Left ventricle myocardium inferior (tissue), 1 donor: ENCODE measurements at regions not wholly inside any gene's neighbourhood (a gene's known extent, or its start where the extent isn't known, plus 50 kb on each side); places are given as distances from the start of the nearest gene placed in this dataset.

ENCODE experiments used
- DNase-seq: peaks from one replicate; pipeline ENCODE4 v3.0.0-alpha.2; 2020
- H3K27ac ChIP-seq: fragments of 200-600 bp; replicated peaks from 2 replicates; pipeline ENCODE4 v1.8.0; 2021
- H3K27me3 ChIP-seq: fragments of 200-600 bp; 2 replicates; pipeline ENCODE4 v1.8.0; 2021; ENCODE audit warnings: low read depth
- H3K36me3 ChIP-seq: fragments of 200-600 bp; 2 replicates; pipeline ENCODE4 v1.8.0; 2021
- H3K4me1 ChIP-seq: fragments of 200-600 bp; 2 replicates; pipeline ENCODE4 v1.8.0; 2021
- H3K4me3 ChIP-seq: fragments of 200-600 bp; 2 replicates; pipeline ENCODE4 v1.8.0; 2021; ENCODE audit warnings: mild to moderate bottlenecking, moderate library complexity
- H3K9me3 ChIP-seq: fragments of 200-600 bp; replicated peaks from 2 replicates; pipeline ENCODE4 v1.8.0; 2021
- intact Hi-C: fragments of 100-400 bp; cut with micrococcal nuclease; formaldehyde crosslinking; loops from one replicate; pipeline ENCODE4 v1.11.0; 2022
- TF ChIP-seq, protein P1 (sequence below): fragments of 200-600 bp; IDR thresholded peaks from 2 replicates; pipeline ENCODE4 v1.8.0; 2021; ENCODE audit warnings: antibody characterized with exemption, mild to moderate bottlenecking, borderline replicate concordance
- donor health status: DM: no; HTN: yes; CAD: no; lungs with severe emphysema.

GRCh38 chr3:30524357-30525040, 81.9 kb upstream of the TGFBR2 start:
- Histone ChIP-seq H3K27ac (no peak overlapping the region), H3K36me3 (no peaks in the 10 kb centered on the region)
- intact Hi-C loops: no loop called here

DNA sequence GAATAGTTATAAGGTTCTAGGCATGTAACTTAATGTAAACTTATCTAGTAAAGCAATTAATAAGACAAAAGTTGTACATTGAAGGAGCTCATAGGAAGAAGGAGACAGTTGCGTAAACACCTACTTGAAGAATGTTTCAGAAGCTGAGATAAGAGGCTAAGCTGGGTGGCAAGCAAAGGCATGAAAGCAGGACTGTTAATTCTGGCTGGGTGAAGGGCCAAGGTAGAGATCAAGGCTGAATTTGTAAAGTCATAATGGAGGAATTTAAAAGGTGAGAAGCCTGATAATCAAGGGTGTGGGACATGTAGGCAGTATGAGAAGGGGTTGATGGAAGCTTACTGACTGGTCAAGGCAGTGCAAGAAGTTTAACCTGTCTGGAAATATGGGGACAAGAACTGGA, 80.4 kb upstream of the TGFBR2 start:
- Histone ChIP-seq H3K36me3 (no peaks in the 10 kb centered on the region), H3K4me3 (no peak overlapping the region), H3K9me3 (no peaks in the 10 kb centered on the region), H3K27ac (no peak overlapping the region), H3K4me1 (peaks cover 44% of the 10 kb centered on the region), H3K27me3 (no peaks in the 10 kb centered on the region)
- intact Hi-C loops: no loop called here
- DNase-seq: no peak
- TF ChIP-seq, protein P1, sequence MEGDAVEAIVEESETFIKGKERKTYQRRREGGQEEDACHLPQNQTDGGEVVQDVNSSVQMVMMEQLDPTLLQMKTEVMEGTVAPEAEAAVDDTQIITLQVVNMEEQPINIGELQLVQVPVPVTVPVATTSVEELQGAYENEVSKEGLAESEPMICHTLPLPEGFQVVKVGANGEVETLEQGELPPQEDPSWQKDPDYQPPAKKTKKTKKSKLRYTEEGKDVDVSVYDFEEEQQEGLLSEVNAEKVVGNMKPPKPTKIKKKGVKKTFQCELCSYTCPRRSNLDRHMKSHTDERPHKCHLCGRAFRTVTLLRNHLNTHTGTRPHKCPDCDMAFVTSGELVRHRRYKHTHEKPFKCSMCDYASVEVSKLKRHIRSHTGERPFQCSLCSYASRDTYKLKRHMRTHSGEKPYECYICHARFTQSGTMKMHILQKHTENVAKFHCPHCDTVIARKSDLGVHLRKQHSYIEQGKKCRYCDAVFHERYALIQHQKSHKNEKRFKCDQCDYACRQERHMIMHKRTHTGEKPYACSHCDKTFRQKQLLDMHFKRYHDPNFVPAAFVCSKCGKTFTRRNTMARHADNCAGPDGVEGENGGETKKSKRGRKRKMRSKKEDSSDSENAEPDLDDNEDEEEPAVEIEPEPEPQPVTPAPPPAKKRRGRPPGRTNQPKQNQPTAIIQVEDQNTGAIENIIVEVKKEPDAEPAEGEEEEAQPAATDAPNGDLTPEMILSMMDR: no peak

More at GRCh38 chr3:30524357-30525040, 81.9 kb upstream of the TGFBR2 start:
- peaks cover 59% of the 10 kb centered on the region for H3K4me1 ChIP-seq
- DNase-seq: no peak
- no peaks in the 10 kb centered on the region for H3K9me3 ChIP-seq
- H3K4me3 ChIP-seq: no peak overlapping the region
- TF ChIP-seq, protein P1: no peak
- H3K27me3 ChIP-seq: no peaks in the 10 kb centered on the region

GRCh38 chr3:30527186-30527585, 79.2 kb upstream of the TGFBR2 start:
- peaks cover 33% of the 10 kb centered on the region for H3K4me1 ChIP-seq
- H3K36me3 ChIP-seq: no peaks in the 10 kb centered on the region
- intact Hi-C loops: no loop called here
- TF ChIP-seq, protein P1: no peak
- DNase-seq: no peak
- no peaks in the 10 kb centered on the region for H3K9me3 ChIP-seq
- no peaks in the 10 kb centered on the region for H3K27me3 ChIP-seq
- no peak overlapping the region for H3K4me3 ChIP-seq
- peak overlapping the region; percentile 62 for H3K27ac ChIP-seq

DNA sequence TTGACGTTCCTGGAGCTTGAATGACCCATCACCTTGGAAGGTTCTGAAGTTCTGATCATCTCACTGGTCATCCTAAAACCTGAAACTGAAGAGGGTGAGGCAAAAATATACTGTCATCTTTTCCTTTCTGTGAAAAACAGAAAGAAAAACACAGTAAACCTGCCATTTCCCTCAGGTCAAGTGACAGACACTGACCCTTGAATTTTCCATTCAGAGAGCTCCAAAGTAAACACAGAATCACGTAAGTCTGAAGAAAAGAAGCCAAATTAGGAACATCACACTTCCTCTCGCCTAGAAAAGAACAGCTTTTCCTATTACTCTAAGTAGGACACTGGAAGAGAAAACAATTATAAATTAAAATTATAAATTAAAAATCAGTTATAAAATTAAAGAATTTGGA, 78.7 kb upstream of the TGFBR2 start:
- DNase-seq: no peak
- H3K4me3 ChIP-seq: no peak overlapping the region
- no peaks in the 10 kb centered on the region for H3K27me3 ChIP-seq
- TF ChIP-seq, protein P1: no peak
- H3K9me3 ChIP-seq: no peaks in the 10 kb centered on the region
- H3K36me3 ChIP-seq: no peaks in the 10 kb centered on the region
- peaks cover 31% of the 10 kb centered on the region for H3K4me1 ChIP-seq
- peak overlapping the region; percentile 62 for H3K27ac ChIP-seq
- intact Hi-C loops: no loop called here

GRCh38 chr3:30530084-30530483, 76.3 kb upstream of the TGFBR2 start:
- H3K4me3 ChIP-seq: no peak overlapping the region
- H3K9me3 ChIP-seq: no peaks in the 10 kb centered on the region
- TF ChIP-seq, protein P1: no peak
- intact Hi-C loops: no loop called here
- no peaks in the 10 kb centered on the region for H3K27me3 ChIP-seq
- DNase-seq: no peak
- peaks cover 23% of the 10 kb centered on the region for H3K4me1 ChIP-seq
- no peak overlapping the region for H3K27ac ChIP-seq
- H3K36me3 ChIP-seq: no peaks in the 10 kb centered on the region
